SH-SY5Y (cell line): ENCODE measurements at regions not wholly inside any gene's neighbourhood (a gene's known extent, or its start where the extent isn't known, plus 50 kb on each side); places are given as distances from the start of the nearest gene placed in this dataset.

Source experiments
- GATA2 ChIP-seq: IDR thresholded peaks from 2 replicates; pipeline ENCODE4 v1.6.1; 2011; ENCODE audit warnings: mild to moderate bottlenecking, low read depth, low read length
- GATA3 ChIP-seq: IDR thresholded peaks from 2 replicates; pipeline ENCODE4 v1.6.1; 2011; ENCODE audit warnings: low read depth, mild to moderate bottlenecking, low read length, moderate library complexity

DNA sequence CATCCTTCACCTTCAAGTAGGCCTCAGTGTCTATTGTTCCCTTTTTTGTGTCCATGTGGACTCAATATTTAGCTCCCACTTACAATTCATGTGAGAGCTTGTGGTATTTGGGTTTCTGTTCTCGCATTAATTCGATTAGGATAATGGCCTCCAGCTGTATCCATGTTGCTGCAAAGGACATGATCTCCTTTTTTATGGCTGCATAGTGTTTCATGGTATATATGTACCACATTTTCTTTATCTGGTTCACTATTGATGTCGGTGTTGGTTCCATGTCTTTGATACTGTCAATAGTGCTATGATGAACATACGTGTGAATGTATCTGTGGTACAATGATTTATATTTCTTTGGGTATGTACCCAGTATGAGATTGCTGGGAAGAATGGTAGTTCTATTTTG, 113.7 kb downstream of the FGF18 start:
- TF ChIP-seq GATA2 (no peak), GATA3 (no peak)
